MCF 10A (cell line): ENCODE measurements at regions not wholly inside any gene's neighbourhood (a gene's known extent, or its start where the extent isn't known, plus 50 kb on each side); places are given as distances from the start of the nearest gene placed in this dataset.

Experiments
- BruUV-seq: library from RNA; stranded (reverse); fragments of 400-500 nt; replicated peaks from 2 replicates; lab custom pipeline; 2021; lab: Mats Ljungman, UMichigan
- CTCF ChIA-PET: fragments of 300-600 bp; sonication (Branson Sonifier 250); formaldehyde crosslinking; extraction: SDS; loops from one replicate; lab custom pipeline; 2021; ENCODE audit warnings: antibody characterized with exemption, inconsistent platforms; lab: Yijun Ruan, JAX
- POLR2A ChIA-PET: fragments of 300-600, 350-650 bp; sonication (Branson Sonifier 250); formaldehyde crosslinking; extraction: SDS; loops from one replicate; lab custom pipeline; 2020; ENCODE audit warnings: antibody characterized with exemption, inconsistent platforms; lab: Yijun Ruan, JAX
- DNase-seq: peaks from one replicate; pipeline ENCODE4 v3.0.0-alpha.2; 2018; ENCODE audit not compliant: unreplicated experiment
- H3K27ac Mint-ChIP-seq: one replicate; pipeline ENCODE4 v1.8.0; 2022; ENCODE audit warnings: mild to moderate bottlenecking, low read depth, mixed read lengths; ENCODE audit not compliant: unreplicated experiment
- H3K27me3 Mint-ChIP-seq: one replicate; pipeline ENCODE4 v1.8.0; 2022; ENCODE audit warnings: mixed read lengths; ENCODE audit not compliant: insufficient read depth, unreplicated experiment
- H3K36me3 Mint-ChIP-seq: one replicate; pipeline ENCODE4 v1.8.0; 2022; ENCODE audit warnings: mild to moderate bottlenecking, moderate library complexity, mixed read lengths; ENCODE audit not compliant: insufficient read depth, unreplicated experiment
- H3K4me1 Mint-ChIP-seq: one replicate; pipeline ENCODE4 v1.8.0; 2022; ENCODE audit warnings: mixed read lengths; ENCODE audit not compliant: insufficient read depth, unreplicated experiment
- H3K4me3 Mint-ChIP-seq: one replicate; pipeline ENCODE4 v1.8.0; 2022; ENCODE audit warnings: mild to moderate bottlenecking, moderate library complexity, mixed read lengths; ENCODE audit not compliant: unreplicated experiment
- H3K9me3 Mint-ChIP-seq: one replicate; pipeline ENCODE4 v1.8.0; 2022; ENCODE audit warnings: mixed read lengths; ENCODE audit not compliant: unreplicated experiment
- intact Hi-C: fragments of 100-400 bp; cut with micrococcal nuclease; formaldehyde crosslinking; loops from 2 replicates; pipeline ENCODE4 v1.14.1; 2022
- TF ChIP-seq, protein P1 (sequence below): fragments of 200-600 bp; IDR thresholded peaks from one replicate; pipeline ENCODE4 v1.8.0; 2022; ENCODE audit warnings: antibody characterized with exemption, mild to moderate bottlenecking; ENCODE audit not compliant: unreplicated experiment

DNA sequence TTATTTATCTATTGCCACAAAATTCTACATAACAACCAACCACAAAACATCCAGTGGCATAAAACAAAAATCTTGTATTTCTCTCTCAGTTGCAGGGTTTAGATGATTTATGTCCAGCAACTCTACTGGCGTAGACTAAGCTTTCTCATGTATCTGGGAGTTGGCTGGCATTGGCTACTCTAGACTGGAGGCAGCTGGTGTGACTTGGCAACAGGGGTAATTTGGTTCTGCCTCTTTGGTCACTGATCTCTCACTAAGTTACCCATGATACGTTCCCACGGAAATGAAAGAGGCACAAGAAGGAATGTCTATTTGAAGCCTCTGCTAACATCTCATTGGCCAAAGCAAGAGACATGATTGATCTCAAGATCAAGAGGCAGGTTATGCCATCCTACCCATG lies 144.0 kb downstream of the HS3ST3B1 start:
- peaks cover 3% of the 10 kb centered on the region for H3K27me3 Mint-ChIP-seq
- ChIA-PET CTCF (interaction anchor here (0.5 kb wide), 1 partner anchor 72 kb away, joined by 4 read pairs; no protein-coding TSS in a partner anchor), POLR2A (interaction anchor here (0.7 kb wide), 1 partner anchor 30 kb away, joined by 3 read pairs; no protein-coding TSS in a partner anchor)
- no peak overlapping the region for H3K27ac Mint-ChIP-seq
- TF ChIP-seq, protein P1, sequence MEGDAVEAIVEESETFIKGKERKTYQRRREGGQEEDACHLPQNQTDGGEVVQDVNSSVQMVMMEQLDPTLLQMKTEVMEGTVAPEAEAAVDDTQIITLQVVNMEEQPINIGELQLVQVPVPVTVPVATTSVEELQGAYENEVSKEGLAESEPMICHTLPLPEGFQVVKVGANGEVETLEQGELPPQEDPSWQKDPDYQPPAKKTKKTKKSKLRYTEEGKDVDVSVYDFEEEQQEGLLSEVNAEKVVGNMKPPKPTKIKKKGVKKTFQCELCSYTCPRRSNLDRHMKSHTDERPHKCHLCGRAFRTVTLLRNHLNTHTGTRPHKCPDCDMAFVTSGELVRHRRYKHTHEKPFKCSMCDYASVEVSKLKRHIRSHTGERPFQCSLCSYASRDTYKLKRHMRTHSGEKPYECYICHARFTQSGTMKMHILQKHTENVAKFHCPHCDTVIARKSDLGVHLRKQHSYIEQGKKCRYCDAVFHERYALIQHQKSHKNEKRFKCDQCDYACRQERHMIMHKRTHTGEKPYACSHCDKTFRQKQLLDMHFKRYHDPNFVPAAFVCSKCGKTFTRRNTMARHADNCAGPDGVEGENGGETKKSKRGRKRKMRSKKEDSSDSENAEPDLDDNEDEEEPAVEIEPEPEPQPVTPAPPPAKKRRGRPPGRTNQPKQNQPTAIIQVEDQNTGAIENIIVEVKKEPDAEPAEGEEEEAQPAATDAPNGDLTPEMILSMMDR: no peak
- H3K9me3 Mint-ChIP-seq: no peaks in the 10 kb centered on the region
- no peak overlapping the region for H3K4me3 Mint-ChIP-seq
- H3K36me3 Mint-ChIP-seq: no peaks in the 10 kb centered on the region
- BruUV-seq: no TSS peak
- DNase-seq: no peak
- H3K4me1 Mint-ChIP-seq: peaks cover 7% of the 10 kb centered on the region
- intact Hi-C loops: no loop called here

DNA sequence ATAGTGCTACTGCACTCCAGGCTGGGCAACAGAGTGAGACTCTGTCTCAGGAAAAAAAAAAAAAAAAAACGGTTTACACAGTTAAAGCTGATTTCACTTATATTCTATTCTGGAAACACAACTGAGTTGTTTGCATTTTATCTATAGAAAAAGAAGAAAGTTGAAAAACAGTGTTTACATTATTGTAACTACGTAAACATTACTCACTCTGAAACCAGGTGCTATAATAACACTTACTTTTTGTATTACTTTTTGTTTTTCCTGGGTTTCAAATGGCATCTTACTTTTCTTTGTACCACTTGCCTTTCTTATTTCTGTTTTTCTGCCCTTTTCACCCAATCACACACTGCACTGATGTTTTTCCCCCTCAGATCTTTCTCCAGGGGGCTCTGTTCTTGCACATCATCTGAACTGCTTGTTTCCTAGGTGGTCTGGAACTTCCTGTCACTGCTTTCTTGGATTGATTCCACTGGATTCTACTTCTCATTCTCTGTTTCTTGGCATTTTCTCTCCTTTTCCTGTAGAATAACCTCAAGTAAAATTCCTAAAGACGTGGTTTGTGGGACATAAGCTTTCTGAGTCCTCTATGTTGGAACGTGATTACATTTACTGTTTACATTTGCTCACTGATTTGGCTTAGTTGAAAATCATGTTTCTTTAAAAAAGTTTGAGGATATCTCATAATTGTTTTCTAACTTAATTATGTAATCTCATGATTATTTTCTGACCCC lies 142.1 kb downstream of the HS3ST3B1 start:
- Mint-ChIP-seq H3K9me3 (no peaks in the 10 kb centered on the region), H3K27me3 (peaks cover 11% of the 10 kb centered on the region), H3K4me1 (peaks cover 7% of the 10 kb centered on the region), H3K27ac (no peak overlapping the region), H3K4me3 (no peak overlapping the region), H3K36me3 (no peaks in the 10 kb centered on the region)
- BruUV-seq: no TSS peak
- TF ChIP-seq, protein P1: no peak
- intact Hi-C loops: no loop called here
- POLR2A ChIA-PET: no interaction called here
- no peak for DNase-seq
- CTCF ChIA-PET: no interaction called here

DNA sequence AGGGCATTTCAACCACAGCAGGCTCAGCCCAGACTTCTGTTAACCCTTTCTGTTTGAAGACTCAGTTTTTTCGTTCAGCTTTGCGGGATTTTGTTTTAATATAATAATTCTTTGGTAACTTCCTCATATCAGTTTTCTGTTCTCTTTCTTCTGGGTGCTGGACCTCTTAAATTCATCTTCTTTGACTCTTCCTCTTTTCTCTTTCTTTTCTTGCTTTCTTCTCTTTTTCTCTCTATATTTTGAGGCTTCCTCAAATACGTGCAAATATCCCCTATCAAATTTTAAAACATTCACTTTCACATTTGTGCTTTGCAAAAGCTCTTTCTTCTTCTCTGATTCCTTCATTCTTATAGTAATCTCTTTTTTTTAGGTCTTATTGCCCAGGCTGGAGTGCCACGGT lies 136.3 kb downstream of the HS3ST3B1 start:
- ChIA-PET CTCF (no interaction called here), POLR2A (no interaction called here)
- no peak overlapping the region for H3K4me3 Mint-ChIP-seq
- H3K36me3 Mint-ChIP-seq: no peaks in the 10 kb centered on the region
- DNase-seq: no peak
- intact Hi-C loops: no loop called here
- TF ChIP-seq, protein P1: no peak
- H3K4me1 Mint-ChIP-seq: peaks cover 6% of the 10 kb centered on the region
- no TSS peak for BruUV-seq
- H3K27ac Mint-ChIP-seq: no peak overlapping the region
- no peaks in the 10 kb centered on the region for H3K9me3 Mint-ChIP-seq
- H3K27me3 Mint-ChIP-seq: peaks cover 11% of the 10 kb centered on the region

DNA sequence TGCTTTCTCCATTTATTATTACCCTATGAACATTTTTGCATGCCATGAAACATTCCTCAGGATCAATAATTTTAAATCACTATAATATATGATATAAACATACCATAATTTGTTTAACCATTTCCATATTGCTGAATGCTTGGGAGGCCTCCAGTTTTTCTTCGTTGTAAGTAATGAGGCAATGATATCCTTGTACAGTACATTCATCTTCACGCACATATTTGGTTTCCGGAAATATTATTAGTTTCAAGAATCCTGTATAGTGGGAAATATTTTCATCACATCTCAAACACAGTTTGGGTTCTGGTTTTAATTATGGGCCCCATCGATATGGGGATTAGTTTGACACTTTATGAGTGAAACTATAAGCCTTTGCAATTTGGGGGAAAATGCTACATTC lies 135.4 kb downstream of the HS3ST3B1 start:
- Mint-ChIP-seq H3K4me1 (peaks cover 6% of the 10 kb centered on the region), H3K9me3 (no peaks in the 10 kb centered on the region), H3K36me3 (no peaks in the 10 kb centered on the region), H3K27ac (no peak overlapping the region), H3K4me3 (no peak overlapping the region), H3K27me3 (peaks cover 11% of the 10 kb centered on the region)
- ChIA-PET CTCF (no interaction called here), POLR2A (no interaction called here)
- intact Hi-C loops: no loop called here
- no peak for DNase-seq
- TF ChIP-seq, protein P1: no peak
- no TSS peak for BruUV-seq
